Body of pancreas (tissue), 4 donors: ENCODE measurements at regions not wholly inside any gene's neighbourhood (a gene's known extent, or its start where the extent isn't known, plus 50 kb on each side); places are given as distances from the start of the nearest gene placed in this dataset.
A peak's percentile ranks its signal among the peaks of the same experiment; 100 is the strongest.

ENCODE experiments used
- ATAC-seq: fragments of 150-250 bp; one replicate; pipeline ENCODE4 v1.9.1; 2016
- DNase-seq, 4 donors: peaks; one replicate each; pipeline ENCODE4 v3.0.0-alpha.2; 2019
- H3K27ac ChIP-seq, 4 donors: fragments of 200-600 bp; sonication (generic); 1 replicate in 3 of 4; 2 replicates in 1 of 4; pipeline versions ENCODE4 v1.5.1 to v1.6.1; 2016 to 2019; ENCODE audit warnings: mild to moderate bottlenecking in 1 of 4, mixed read lengths in 1 of 4, moderate library complexity in 1 of 4
- H3K27me3 ChIP-seq, 2 donors: fragments of 200-600 bp; sonication (generic); one replicate each; pipeline ENCODE4 v1.6.0; 2016; ENCODE audit warnings: mild to moderate bottlenecking in 1 of 2
- H3K36me3 ChIP-seq, 2 donors: fragments of 200-600 bp; sonication (generic); replicated peaks in 1 of 2; 2 replicates each; pipeline ENCODE4 v1.5.1; 2016; ENCODE audit warnings: low read depth in 2 of 2; ENCODE audit not compliant: insufficient read depth in 1 of 2
- H3K4me1 ChIP-seq: fragments of 200-600 bp; sonication (generic); one replicate; pipeline ENCODE4 v1.6.0; 2016
- H3K4me3 ChIP-seq, 2 donors: fragments of 200-600 bp; sonication (generic); 1 replicate in 1 of 2; 2 replicates in 1 of 2; pipeline ENCODE4 v1.5.1; 2016 to 2019
- H3K9me3 ChIP-seq, 3 donors: fragments of 200-600 bp; sonication (generic); 1 replicate in 2 of 3; 2 replicates in 1 of 3; pipeline ENCODE4 v1.5.1; 2016
- POLR2A ChIP-seq, 3 donors: fragments of 450-650 bp; IDR thresholded peaks; one replicate each; pipeline ENCODE4 v1.6.1; 2016; ENCODE audit warnings: antibody characterized with exemption in 3 of 3, mild to moderate bottlenecking in 2 of 3
- WGBS, 2 donors: methylation state at CpG; one replicate each; pipeline ENCODE4 v1.1.5; 2017; 5-methylcytosine and 5-hydroxymethylcytosine counted together
- intact Hi-C: fragments of 100-400 bp; cut with DNase I; formaldehyde crosslinking; loops from one replicate; pipeline ENCODE4 v1.15.1; 2023
- TF ChIP-seq, protein P1 (sequence below), 7 experiments: fragments of 450-650 bp in 4 of 7; fragments of 200-600 bp in 3 of 7; sonication (generic) in 3 of 7; IDR thresholded peaks; one replicate each; pipeline ENCODE4 v1.5.1; 2016 to 2019; ENCODE audit warnings: antibody characterized with exemption in 7 of 7

DNA sequence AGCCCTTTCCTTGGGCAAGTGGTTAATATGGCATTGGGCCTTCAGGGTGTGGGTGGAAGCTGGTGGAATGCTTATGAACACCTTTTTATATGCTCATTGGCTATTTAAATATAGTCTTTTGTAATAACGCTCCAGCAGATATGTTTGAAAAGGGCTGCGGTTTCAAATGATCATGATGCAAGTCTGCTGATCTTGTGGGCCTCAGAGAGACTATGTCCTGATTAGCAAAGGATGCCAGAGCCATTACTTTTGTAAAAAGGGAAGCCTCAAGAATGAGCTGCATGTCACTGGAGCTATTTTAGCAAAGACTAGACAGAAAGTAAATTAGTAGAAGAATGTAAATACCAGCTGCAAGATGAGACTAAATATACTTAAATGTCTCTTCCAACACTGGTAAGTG, 200.5 kb downstream of the GXYLT1 start:
- H3K36me3 ChIP-seq, result no peaks in the 10 kb centered on the region
- intact Hi-C loops, result no loop called here
- WGBS, 2 donors, result 74 to 79% methylated on average over 2 of the region's 2 CpGs
- no peaks in the 10 kb centered on the region for H3K27me3 ChIP-seq
- DNase-seq, result no peak
- TF ChIP-seq, protein P1, sequence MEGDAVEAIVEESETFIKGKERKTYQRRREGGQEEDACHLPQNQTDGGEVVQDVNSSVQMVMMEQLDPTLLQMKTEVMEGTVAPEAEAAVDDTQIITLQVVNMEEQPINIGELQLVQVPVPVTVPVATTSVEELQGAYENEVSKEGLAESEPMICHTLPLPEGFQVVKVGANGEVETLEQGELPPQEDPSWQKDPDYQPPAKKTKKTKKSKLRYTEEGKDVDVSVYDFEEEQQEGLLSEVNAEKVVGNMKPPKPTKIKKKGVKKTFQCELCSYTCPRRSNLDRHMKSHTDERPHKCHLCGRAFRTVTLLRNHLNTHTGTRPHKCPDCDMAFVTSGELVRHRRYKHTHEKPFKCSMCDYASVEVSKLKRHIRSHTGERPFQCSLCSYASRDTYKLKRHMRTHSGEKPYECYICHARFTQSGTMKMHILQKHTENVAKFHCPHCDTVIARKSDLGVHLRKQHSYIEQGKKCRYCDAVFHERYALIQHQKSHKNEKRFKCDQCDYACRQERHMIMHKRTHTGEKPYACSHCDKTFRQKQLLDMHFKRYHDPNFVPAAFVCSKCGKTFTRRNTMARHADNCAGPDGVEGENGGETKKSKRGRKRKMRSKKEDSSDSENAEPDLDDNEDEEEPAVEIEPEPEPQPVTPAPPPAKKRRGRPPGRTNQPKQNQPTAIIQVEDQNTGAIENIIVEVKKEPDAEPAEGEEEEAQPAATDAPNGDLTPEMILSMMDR (IDR thresholded peaks at IDR 0.05), result no peak
- no peak for TF ChIP-seq POLR2A (IDR thresholded peaks at IDR 0.05)
- H3K9me3 ChIP-seq, result peaks cover 0 to 16% (median 0%) of the 10 kb centered on the region in 3 donors
- no peak for ATAC-seq
- peaks cover 6% of the 10 kb centered on the region for H3K4me1 ChIP-seq
- H3K27ac ChIP-seq, result no peak overlapping the region
- H3K4me3 ChIP-seq, result no peak overlapping the region

DNA sequence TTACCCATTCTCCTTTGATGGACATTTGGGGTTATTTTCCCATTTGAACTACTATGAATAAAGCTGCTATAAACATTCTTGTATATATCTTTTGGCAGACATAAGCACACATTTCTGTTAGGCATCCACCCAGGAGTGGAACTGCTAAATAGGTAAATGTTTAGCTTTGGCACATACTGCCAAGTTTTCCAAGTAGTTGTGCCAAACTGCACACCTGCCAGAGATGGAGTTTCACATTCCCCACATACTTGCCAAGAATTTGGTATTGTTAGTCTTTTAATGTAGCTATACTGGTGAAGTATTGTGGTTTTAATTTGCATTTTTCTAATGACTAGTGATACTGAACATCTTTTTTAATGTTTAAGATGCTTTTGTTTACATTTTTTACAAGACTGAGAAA, 201.0 kb downstream of the GXYLT1 start:
- peak in 2 of 4 donors; percentile 17 to 40 for DNase-seq
- Histone ChIP-seq H3K4me3 (no peak overlapping the region), H3K4me1 (peaks cover 6% of the 10 kb centered on the region), H3K27ac (no peak overlapping the region), H3K9me3 (peaks cover 0 to 16% (median 0%) of the 10 kb centered on the region in 3 donors), H3K36me3 (no peaks in the 10 kb centered on the region), H3K27me3 (no peaks in the 10 kb centered on the region)
- intact Hi-C loops, result no loop called here
- no peak for ATAC-seq
- no peak for TF ChIP-seq POLR2A (IDR thresholded peaks at IDR 0.05)
- TF ChIP-seq, protein P1 (IDR thresholded peaks at IDR 0.05), result no peak

DNA sequence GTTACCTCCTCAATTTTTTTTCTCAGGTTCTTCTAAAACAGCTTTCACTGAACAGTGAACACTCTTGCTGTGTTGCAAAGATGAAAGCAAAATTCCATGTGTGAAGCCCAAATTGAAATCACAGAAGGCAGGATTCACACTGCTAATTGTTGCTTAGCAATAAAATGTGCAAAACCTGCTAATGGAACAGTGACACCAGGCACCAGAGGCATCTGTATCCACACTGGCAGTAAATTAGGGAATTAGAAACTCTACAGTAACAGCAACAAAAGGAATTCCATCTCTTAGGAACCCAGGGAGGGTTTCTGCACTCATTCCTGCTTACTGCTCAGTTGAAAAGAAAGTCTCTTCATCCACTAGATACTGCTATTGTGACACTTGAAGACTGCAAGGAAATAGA, 202.3 kb downstream of the GXYLT1 start:
- no peak overlapping the region for H3K4me3 ChIP-seq
- H3K4me1 ChIP-seq, result peaks cover 6% of the 10 kb centered on the region
- no peak for ATAC-seq
- DNase-seq, result no peak
- no peaks in the 10 kb centered on the region for H3K27me3 ChIP-seq
- peaks cover 0 to 16% (median 0%) of the 10 kb centered on the region in 3 donors for H3K9me3 ChIP-seq
- TF ChIP-seq, protein P1 (IDR thresholded peaks at IDR 0.05), result no peak
- TF ChIP-seq POLR2A (IDR thresholded peaks at IDR 0.05), result no peak
- intact Hi-C loops, result no loop called here
- no peaks in the 10 kb centered on the region for H3K36me3 ChIP-seq
- no peak overlapping the region for H3K27ac ChIP-seq

DNA sequence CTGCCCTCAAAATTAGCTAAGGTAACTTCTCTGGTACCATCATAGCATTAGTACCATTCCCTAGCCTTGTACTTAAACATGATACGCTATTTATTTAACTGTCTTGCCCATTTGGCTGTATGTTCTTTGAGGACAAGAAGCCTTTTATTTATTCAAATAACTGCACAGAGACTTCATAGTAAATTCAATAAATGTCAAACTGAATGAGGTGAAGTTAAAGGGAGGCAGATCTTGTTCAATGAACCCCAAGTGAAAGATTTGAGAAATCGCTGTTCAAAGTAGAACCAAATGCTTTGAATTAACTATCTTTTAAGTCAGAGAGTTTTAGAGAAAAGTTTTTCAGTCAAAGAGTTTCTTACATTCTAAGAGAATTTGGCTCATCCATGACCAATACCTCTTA, 203.6 kb downstream of the GXYLT1 start:
- intact Hi-C loops, result no loop called here
- ATAC-seq (no peak), DNase-seq (no peak)
- Histone ChIP-seq H3K4me3 (no peak overlapping the region), H3K27me3 (no peaks in the 10 kb centered on the region), H3K27ac (no peak overlapping the region), H3K4me1 (peaks cover 6% of the 10 kb centered on the region), H3K9me3 (peaks cover 0 to 7% (median 0%) of the 10 kb centered on the region in 3 donors), H3K36me3 (no peaks in the 10 kb centered on the region)
- 89 to 90% methylated on average over 2 of the region's 2 CpGs for WGBS, 2 donors
- no peak for TF ChIP-seq POLR2A (IDR thresholded peaks at IDR 0.05)
- TF ChIP-seq, protein P1 (IDR thresholded peaks at IDR 0.05), result no peak

DNA sequence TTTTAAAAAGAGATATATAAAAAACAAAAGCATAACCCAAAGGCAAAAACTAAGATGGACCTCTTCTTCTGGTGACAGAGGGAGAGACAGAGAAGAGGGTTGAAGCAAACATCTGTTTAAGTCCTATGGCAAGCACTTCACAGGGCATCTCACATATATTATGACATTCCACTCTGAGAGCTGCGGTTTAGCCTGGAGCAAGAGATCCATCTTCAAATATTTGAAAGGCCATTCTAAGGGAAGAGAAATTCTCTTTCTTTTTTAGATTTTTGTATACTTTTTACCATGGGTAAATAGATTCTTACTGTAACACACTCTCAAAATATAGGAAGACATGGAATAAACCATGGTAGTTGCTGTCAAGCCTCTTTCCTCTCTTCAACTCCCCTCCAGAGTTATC, 204.1 kb downstream of the GXYLT1 start:
- ATAC-seq (no peak), DNase-seq (no peak)
- Histone ChIP-seq H3K4me3 (no peak overlapping the region), H3K36me3 (no peaks in the 10 kb centered on the region), H3K9me3 (peaks cover 0 to 2% (median 0%) of the 10 kb centered on the region in 3 donors), H3K27me3 (no peaks in the 10 kb centered on the region), H3K4me1 (peaks cover 6% of the 10 kb centered on the region), H3K27ac (no peak overlapping the region)
- intact Hi-C loops, result no loop called here
- 94 to 95% methylated on average over 1 of the region's 1 CpG for WGBS, 2 donors
- TF ChIP-seq, protein P1 (IDR thresholded peaks at IDR 0.05), result no peak
- TF ChIP-seq POLR2A (IDR thresholded peaks at IDR 0.05), result no peak
